ENCODE measurements at regions not wholly inside any gene's neighbourhood (a gene's known extent, or its start where the extent isn't known, plus 50 kb on each side); places are given as distances from the start of the nearest gene placed in this dataset.

DNA sequence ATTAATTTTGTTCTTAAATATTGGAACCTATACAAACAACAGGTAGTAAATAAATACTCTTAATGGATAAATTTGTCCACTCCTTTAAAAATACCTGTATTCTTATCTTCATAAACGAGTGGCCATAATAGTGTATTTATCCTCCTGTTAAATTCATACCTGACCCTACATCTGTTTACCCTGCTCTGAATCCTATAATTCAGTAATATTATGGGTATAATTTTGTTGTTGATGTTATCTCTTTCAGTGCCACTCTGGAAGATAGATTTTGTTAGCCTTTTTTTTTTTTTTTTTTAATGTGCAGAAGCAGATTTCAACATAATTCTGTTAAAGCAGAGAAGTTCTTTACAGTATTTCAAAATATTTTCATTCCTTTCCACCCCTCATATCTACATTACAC lies 1337.9 kb downstream of the PLA2G4A start:
- Histone ChIP-seq H3K79me2 (ENCODE audit: low read depth) (no peaks in the 10 kb centered on the region), H3K9me2 (ENCODE audit: insufficient read depth) (no peaks in the 10 kb centered on the region), H4K20me1 (ENCODE audit: insufficient read depth) (no peaks in the 10 kb centered on the region), H3K4me1 (replicated peaks; ENCODE audit: insufficient read depth) (no peaks in the 10 kb centered on the region), H2AFZ (no peak overlapping the region), H3K27ac (no peak overlapping the region), H3K4me3 (no peak overlapping the region), H3K36me3 (ENCODE audit: low read depth) (no peaks in the 10 kb centered on the region), H3K9me3 (ENCODE audit: insufficient read depth, low read depth) (no peaks in the 10 kb centered on the region), H3K4me2 (no peak overlapping the region), H3K27me3 (ENCODE audit: insufficient read depth, low read depth) (no peaks in the 10 kb centered on the region), H3F3A (ENCODE audit: insufficient read depth, low read depth) (no peaks in the 10 kb centered on the region)
- TF ChIP-seq, protein P1, sequence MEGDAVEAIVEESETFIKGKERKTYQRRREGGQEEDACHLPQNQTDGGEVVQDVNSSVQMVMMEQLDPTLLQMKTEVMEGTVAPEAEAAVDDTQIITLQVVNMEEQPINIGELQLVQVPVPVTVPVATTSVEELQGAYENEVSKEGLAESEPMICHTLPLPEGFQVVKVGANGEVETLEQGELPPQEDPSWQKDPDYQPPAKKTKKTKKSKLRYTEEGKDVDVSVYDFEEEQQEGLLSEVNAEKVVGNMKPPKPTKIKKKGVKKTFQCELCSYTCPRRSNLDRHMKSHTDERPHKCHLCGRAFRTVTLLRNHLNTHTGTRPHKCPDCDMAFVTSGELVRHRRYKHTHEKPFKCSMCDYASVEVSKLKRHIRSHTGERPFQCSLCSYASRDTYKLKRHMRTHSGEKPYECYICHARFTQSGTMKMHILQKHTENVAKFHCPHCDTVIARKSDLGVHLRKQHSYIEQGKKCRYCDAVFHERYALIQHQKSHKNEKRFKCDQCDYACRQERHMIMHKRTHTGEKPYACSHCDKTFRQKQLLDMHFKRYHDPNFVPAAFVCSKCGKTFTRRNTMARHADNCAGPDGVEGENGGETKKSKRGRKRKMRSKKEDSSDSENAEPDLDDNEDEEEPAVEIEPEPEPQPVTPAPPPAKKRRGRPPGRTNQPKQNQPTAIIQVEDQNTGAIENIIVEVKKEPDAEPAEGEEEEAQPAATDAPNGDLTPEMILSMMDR (conservative IDR thresholded peaks at IDR 0.05) = no peak
- no peak for TF ChIP-seq EZH2 (IDR thresholded peaks at IDR 0.05; ENCODE audit: low read depth)
- ChIA-PET POLR2A (ENCODE audit: unreplicated experiment) (no interaction called here), CTCF (no interaction called here)
- no peak for DNase-seq
- no TSS peak for BruUV-seq (replicated peaks)
- intact Hi-C loops (cut with micrococcal nuclease; ENCODE audit: unreplicated experiment) = no loop called here

DNA sequence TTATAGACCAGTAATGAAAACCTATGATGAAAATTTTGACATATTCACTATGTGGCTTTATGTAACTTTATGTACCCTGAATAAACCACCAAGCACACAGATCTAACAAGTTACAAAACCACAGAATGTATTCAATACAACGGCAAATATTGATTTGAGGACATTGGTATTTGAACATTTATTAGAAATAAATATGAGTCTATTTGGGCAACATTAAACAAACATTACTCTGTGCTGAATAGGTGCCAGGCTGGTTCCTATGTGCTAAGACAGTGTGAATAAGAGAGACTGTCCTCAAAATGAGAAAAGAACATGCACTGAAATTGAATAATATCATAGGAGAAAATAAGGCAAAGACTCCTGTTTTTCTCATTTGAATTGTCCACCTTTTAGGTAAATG lies 1341.2 kb downstream of the PLA2G4A start:
- Histone ChIP-seq H2AFZ (no peak overlapping the region), H3K9me2 (ENCODE audit: insufficient read depth) (no peaks in the 10 kb centered on the region), H3K4me2 (no peak overlapping the region), H3K4me3 (no peak overlapping the region), H4K20me1 (ENCODE audit: insufficient read depth) (no peaks in the 10 kb centered on the region), H3F3A (ENCODE audit: insufficient read depth, low read depth) (no peaks in the 10 kb centered on the region), H3K36me3 (ENCODE audit: low read depth) (no peaks in the 10 kb centered on the region), H3K27ac (no peak overlapping the region), H3K27me3 (ENCODE audit: insufficient read depth, low read depth) (no peaks in the 10 kb centered on the region), H3K9me3 (ENCODE audit: insufficient read depth, low read depth) (no peaks in the 10 kb centered on the region), H3K4me1 (replicated peaks; ENCODE audit: insufficient read depth) (no peaks in the 10 kb centered on the region), H3K79me2 (ENCODE audit: low read depth) (no peaks in the 10 kb centered on the region)
- TF ChIP-seq, protein P1 (conservative IDR thresholded peaks at IDR 0.05) = no peak
- no peak for TF ChIP-seq EZH2 (IDR thresholded peaks at IDR 0.05; ENCODE audit: low read depth)
- POLR2A ChIA-PET (ENCODE audit: unreplicated experiment) = no interaction called here
- DNase-seq = no peak
- CTCF ChIA-PET = no interaction called here
- no TSS peak for BruUV-seq (replicated peaks)
- intact Hi-C loops (cut with micrococcal nuclease; ENCODE audit: unreplicated experiment) = no loop called here

DNA sequence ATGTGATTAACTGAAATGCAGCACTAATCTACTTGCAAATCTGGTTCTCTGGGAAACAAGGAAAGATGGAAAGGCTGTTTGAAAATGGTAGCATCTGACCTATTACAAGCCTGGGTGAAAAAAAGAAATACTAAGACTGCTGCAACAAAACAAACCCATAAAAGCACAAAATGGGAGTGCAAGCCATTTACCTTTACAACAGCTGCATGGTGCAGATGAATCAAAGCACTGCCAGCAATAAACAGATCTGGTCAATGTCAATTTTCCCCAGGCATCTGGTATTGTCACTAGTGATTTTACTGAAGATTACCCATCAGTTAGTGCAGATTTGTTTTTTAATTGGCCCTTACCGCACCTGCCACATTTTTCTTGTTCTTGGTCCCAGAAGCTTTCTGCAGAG lies 1341.7 kb downstream of the PLA2G4A start:
- ChIA-PET POLR2A (ENCODE audit: unreplicated experiment) (no interaction called here), CTCF (no interaction called here)
- Histone ChIP-seq H3K4me1 (replicated peaks; ENCODE audit: insufficient read depth) (no peaks in the 10 kb centered on the region), H4K20me1 (ENCODE audit: insufficient read depth) (no peaks in the 10 kb centered on the region), H3K79me2 (ENCODE audit: low read depth) (no peaks in the 10 kb centered on the region), H3F3A (ENCODE audit: insufficient read depth, low read depth) (no peaks in the 10 kb centered on the region), H3K27me3 (ENCODE audit: insufficient read depth, low read depth) (no peaks in the 10 kb centered on the region), H3K9me2 (ENCODE audit: insufficient read depth) (no peaks in the 10 kb centered on the region), H3K27ac (no peak overlapping the region), H3K36me3 (ENCODE audit: low read depth) (no peaks in the 10 kb centered on the region), H3K4me2 (no peak overlapping the region), H3K4me3 (no peak overlapping the region), H3K9me3 (ENCODE audit: insufficient read depth, low read depth) (no peaks in the 10 kb centered on the region), H2AFZ (no peak overlapping the region)
- TF ChIP-seq EZH2 (IDR thresholded peaks at IDR 0.05; ENCODE audit: low read depth) = no peak
- TF ChIP-seq, protein P1 (conservative IDR thresholded peaks at IDR 0.05) = no peak
- intact Hi-C loops (cut with micrococcal nuclease; ENCODE audit: unreplicated experiment) = no loop called here
- no TSS peak for BruUV-seq (replicated peaks)
- DNase-seq = no peak

Data from PC-9 (cell line).